Neural progenitor cell (in vitro differentiated cells): ENCODE measurements at regions not wholly inside any gene's neighbourhood (a gene's known extent, or its start where the extent isn't known, plus 50 kb on each side); places are given as distances from the start of the nearest gene placed in this dataset.

Experiments used
- CTCF ChIP-seq: fragments of 200-600 bp; sonication (generic); IDR thresholded peaks from 2 replicates; pipeline ENCODE4 v1.5.1; 2017; ENCODE audit warnings: antibody characterized with exemption, mild to moderate bottlenecking
- EZH2 ChIP-seq: fragments of 200-600 bp; sonication (generic); IDR thresholded peaks from 2 replicates; pipeline ENCODE4 v1.6.1; 2017; ENCODE audit warnings: antibody characterized with exemption, mild to moderate bottlenecking, moderate library complexity
- EZH2phosphoT487 ChIP-seq: fragments of 200-600 bp; sonication (generic); IDR thresholded peaks from 2 replicates; pipeline ENCODE4 v1.6.1; 2017; ENCODE audit warnings: antibody characterized with exemption

GRCh38 chr6:90676516-90677300, 89.8 kb upstream of the MAP3K7 start:
- TF ChIP-seq CTCF = no peak
- TF ChIP-seq EZH2 = no peak
- no peak for TF ChIP-seq EZH2phosphoT487
